SIG-M5 treated with dmso at 0.1 percent for 504 hours (cell line): ENCODE measurements at regions not wholly inside any gene's neighbourhood (a gene's known extent, or its start where the extent isn't known, plus 50 kb on each side); places are given as distances from the start of the nearest gene placed in this dataset.

Source experiments
- DNase-seq: peaks from one replicate; lab custom pipeline; 2025; ENCODE audit not compliant: unreplicated experiment; lab: John Stamatoyannopoulos, UW

DNA sequence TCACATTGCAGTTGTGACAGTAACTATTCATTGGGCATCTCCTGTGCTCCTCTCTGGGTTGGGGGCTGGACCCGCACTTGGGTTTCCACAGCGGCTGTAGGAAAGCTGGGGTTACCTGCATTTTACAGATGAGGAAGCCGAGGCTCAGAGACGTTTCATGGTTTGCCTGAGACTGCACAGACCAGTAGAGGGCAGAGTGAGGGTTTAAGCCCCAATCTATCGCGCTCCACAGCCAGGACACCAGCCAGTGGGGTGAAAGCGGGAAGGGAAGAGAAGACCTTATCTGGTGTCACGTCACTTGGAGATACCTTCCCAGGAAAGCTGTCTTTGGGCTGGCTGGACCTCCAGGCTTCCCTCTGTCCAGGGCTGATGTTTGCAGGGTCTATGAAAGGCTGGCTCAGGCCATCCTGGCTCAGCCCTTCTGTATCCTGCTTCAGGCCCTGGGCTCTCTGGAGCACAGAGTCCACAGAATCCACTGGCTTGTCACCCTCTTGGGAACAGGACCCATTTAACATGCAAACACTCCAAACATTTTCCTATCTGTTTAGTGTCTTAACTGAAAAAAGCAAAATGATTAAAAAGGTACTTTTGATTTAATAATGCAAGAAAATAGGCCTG lies 167.7 kb downstream of the EMX2 start:
- no peak for DNase-seq

DNA sequence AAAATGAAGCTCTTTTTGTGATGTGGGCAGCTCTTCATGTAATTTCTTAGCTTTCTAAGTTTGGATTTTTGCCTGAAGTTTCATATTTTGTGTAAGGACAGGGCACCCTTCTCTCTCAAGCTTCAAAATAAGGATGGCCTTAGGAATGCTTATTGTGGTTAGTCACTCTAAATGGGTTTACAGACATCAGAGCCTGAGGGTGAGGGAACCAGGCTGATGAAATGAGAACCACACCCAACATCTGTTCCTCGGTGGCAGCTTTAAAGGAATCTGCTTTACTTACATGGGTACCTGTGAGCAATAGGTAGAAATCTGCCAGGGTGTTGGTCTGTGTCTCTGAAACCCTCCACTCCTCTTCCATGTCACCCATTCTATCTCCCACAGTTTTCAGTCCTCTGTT lies 174.3 kb downstream of the EMX2 start:
- no peak for DNase-seq

GRCh38 chr10:117718986-117719920 lies 176.7 kb downstream of the EMX2 start:
- DNase-seq, result no peak

- DNase-seq, result no peak
Observed at GRCh38 chr10:117720931-117721835, 178.6 kb downstream of the EMX2 start.

GRCh38 chr10:117721873-117722272 lies 179.3 kb downstream of the EMX2 start:
- no peak for DNase-seq

GRCh38 chr10:117723343-117723742 lies 180.8 kb downstream of the EMX2 start:
- no peak for DNase-seq

DNA sequence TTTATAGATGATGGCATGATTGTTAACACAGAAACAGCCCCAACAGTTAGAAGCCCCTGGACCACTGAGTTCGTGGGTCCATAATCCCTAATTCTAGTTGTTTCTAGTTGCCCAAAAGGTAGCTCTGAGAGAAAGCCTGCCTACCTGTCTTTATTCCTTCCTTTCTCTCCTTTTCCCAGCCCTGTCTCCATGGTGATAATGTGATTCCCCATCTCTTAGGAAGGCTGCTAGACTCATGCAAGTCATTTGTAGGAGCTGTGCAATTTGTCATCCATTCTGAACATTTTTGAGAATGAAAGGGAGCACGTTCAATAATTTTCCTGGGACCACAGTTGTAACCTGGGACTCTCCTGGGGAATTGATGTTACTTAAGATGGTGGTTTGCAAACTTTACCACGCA lies 183.4 kb downstream of the EMX2 start:
- no peak for DNase-seq

GRCh38 chr10:117726596-117727295 lies 184.2 kb downstream of the EMX2 start:
- DNase-seq, result no peak

DNA sequence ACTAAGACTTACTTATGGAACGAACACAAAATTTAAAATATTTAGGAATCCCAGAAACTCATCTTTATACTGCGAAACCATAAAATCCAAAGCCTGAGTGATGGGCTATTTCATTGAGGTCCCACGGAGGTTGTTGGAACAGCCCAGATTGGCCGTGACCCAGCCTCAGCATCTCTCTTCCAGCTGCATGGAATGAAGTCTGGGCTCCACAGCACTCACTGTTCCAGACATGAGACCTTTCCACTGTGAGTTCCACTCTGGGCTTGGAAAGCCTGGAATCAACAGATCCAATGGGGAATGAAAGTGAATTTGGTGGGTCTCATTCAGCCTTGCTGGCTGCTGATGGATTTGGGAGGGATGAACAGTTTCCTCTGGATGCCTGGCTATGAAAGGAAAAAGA lies 184.9 kb downstream of the EMX2 start:
- DNase-seq, result no peak

DNA sequence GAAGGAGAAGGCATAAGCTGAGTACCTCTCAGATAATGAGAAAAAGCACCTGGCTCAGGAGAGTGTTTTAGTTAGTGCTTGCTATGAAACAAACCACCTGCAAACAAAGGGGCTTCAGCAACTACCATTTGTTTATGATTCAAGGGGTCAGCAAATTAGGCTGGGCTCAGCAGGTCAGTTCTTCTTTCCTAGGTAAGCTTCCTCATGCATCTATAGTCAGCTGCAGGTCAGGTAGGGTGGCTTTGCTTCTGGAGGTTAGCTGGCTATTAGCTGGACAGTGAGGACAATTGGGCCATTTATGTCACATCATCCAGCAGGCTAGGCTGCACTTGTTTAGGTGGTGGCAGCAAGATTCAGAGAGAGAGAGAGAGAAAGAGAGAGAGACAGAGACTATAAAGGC lies 185.5 kb downstream of the EMX2 start:
- DNase-seq, result no peak

DNA sequence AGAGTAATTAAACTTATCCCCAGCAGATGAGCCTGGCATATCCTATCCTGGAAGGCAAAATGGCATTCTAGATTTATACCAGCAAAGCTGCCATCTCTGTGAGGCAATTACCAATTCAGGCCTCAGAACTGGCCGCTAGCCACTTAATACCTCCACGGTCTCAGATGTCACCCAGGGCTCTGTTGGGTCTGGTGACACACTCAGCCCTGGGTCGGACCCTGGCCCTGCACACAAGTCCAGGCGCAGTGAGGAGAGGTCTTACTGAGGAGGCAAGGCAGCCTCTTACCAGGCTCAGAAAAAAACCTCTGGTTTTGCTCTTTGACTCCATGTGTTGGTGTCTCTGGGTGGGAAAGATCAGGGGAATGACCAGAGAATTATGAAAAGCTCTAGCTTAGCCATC lies 186.6 kb downstream of the EMX2 start:
- no peak for DNase-seq

- DNase-seq, result no peak
Observed at GRCh38 chr10:117731121-117731791, 188.7 kb downstream of the EMX2 start.

GRCh38 chr10:117734731-117735405 lies 192.3 kb downstream of the EMX2 start:
- no peak for DNase-seq

- no peak for DNase-seq
Observed at GRCh38 chr10:117736655-117737054, 194.1 kb downstream of the EMX2 start.

- no peak for DNase-seq
Observed at GRCh38 chr10:117740088-117740487, 197.5 kb downstream of the EMX2 start.

DNA sequence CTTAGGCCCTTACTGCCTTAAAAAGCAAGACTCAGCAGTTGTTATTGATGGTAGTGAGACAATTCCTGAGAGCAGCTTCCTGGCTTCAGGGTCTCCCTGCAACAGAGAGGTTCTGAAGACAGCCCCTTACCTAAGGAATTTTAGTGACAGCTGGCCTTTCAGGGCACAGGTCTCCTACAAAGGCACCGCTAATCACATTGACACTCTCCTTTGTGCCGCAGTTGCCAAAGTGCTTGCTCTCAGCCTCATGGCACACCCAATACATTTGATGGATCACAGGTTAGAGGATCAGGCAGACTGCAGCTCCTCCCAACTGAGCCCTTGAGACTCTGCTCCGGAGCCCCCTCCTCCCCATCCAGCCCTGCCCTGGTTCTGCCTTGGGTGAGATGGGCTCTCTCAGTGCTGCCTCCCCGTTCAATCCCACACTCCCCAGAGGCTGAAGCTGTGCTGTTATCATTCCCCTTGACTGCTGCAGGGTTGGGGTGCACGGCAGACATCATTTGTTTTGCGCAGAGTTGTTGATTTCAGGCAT lies 198.2 kb downstream of the EMX2 start:
- no peak for DNase-seq

- DNase-seq, result no peak
Observed at GRCh38 chr10:117741524-117741923, 199.0 kb downstream of the EMX2 start.

GRCh38 chr10:117743509-117743908 lies 201.0 kb downstream of the EMX2 start:
- no peak for DNase-seq

GRCh38 chr10:117745301-117745700 lies 202.8 kb downstream of the EMX2 start:
- no peak for DNase-seq
